HG03135 (cell line): ENCODE measurements at regions not wholly inside any gene's neighbourhood (a gene's known extent, or its start where the extent isn't known, plus 50 kb on each side); places are given as distances from the start of the nearest gene placed in this dataset.
"Not testable (repeated sequence)": the region's sequence is repeated elsewhere in the genome, so short reads cannot be mapped to it uniquely, and the experiment has no call there.

Experiments used
- ATAC-seq: cut with Tn5 transposase; IDR thresholded peaks from one replicate; pipeline ENCODE4 v1.9.1; 2021; ENCODE audit warnings: mild to moderate bottlenecking, moderate library complexity; ENCODE audit not compliant: unreplicated experiment

DNA sequence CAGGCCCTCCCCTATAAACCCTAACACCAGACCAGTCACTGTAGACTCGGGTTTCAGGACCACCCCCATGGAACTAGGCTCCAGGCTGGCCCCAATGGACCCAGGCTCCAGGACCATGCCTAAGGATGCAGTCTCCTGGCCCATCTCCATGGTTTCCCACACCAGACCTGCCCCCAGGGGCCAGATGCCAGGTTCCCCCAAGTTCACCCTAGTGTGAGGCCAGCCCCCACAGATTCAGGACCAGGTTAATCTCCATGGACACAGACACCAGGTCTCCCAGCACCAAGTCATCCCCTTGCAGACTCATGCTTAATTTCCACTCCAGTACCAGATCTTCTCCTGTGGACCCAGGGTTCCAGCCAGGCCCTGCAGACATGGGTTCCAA lies 103.8 kb upstream of the LANCL2 start:
- no peak for ATAC-seq

DNA sequence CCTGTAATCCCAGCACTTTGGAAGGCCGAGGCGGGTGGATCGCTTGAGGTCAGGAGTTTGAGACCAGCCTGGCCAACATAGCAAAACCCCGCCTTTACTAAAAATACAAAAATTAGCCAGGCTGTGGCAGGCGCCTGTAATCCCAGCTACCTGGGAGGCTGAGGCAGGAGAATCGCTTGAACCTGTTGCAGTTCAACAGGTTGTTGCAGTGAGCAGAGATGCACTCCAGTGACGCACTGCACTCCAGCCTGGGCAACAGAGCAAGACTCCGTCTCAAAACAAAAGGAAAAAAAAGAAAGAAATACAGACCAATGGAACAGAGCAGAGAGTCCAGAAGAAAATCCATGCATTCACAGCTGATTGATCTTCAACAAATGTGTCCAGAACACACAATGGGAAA lies 99.8 kb upstream of the LANCL2 start:
- ATAC-seq = not testable (repeated sequence)

DNA sequence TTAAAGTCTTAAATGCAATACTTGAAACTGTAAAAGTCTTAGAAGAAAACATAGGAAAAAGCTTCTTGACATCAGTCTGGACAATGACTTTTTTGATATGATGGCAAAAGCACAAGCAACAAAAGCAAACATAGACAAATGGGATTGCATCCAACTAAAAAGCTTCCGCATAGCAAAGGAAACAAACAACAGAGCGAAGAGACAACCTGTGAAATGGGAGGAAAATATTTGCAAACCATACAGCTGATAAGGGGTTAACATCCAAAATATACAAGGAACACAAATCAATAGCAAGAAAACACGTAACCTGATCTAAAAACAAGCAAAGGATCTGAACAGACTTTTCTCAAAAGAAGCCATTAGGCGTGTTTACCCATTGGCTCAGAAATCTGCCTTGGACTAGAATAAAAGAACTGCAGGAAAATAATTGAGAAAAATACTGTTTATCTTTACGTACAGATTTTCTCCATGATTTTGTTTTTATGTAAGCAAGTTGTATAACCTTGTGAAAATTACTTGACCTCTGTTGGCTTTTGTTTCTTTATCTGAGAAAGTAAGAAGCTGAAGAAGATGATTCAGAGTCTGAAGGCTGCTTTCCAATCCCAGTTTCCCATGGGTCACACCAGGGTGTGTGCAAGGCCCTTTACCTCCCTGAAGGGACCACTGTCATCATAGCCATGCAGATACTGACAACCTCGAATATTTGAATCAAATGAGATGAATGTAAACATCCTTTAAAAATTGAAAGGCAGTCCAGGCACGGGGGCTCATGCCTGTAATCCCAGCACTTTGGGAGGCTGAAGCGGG lies 99.1 kb upstream of the LANCL2 start:
- ATAC-seq = no peak

DNA sequence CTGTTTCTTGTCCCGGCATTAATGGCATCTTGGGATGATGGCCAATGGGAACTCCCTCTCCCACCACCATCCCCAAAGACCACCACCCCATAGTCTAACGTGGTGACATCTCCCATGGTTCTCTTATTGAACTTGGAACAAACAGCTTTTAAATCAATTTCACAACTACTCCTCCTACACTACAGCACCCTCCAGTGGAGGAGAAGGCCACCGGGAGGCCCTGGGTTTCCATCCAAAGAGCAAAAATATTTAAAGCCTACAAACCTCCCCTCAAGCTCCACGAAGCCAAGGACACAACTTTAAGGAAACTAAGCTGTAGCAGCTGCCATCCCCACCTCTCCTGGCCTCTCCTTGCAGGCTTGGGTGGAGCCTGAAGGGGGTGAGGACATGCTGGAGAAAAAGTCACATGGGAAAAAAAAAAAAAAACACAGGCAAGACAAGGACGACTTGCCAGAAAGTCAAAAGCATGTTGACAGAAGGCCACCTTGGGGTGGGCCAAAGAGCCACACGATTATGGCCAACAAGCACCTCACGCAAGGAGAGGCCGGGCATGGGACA lies 94.0 kb upstream of the LANCL2 start:
- no peak for ATAC-seq

DNA sequence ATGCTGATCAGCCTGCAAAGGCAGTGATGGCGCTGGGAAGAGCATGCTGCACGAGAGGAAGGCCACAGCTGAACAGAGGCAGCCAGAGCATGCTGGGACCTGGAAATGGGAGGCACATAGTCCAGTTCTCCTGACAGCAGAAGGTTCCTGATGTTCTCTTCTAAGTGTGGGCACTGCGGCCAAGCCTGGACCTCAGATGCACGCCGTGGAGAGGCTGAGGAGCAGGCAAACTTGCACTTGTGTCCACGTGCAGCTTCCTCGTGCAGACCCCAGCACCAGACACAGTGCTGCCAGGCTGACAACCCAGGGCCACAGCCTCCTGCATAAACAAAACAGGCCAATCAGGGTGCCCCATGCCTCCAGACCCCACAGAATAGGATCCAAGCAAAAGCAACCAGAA lies 93.5 kb upstream of the LANCL2 start:
- ATAC-seq = no peak

DNA sequence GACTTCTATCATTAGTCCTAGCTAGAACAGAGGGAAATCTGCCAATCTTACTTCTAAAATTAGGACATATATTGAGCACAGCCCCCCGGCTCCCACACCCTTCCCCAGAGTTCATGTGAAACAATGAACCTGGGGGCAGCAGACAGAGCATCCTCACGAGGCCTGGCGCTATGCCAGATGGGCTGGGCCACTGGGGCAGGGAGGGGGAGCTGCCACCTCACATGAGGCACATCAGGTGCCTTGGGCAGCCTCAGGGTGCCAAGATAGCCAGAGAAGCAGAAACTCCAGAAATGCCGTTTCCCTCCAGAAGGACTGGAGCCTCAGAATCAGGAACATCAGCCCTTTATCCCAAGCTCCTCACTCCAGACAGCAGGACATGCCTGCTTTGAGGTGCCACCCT lies 92.8 kb upstream of the LANCL2 start:
- ATAC-seq = no peak

DNA sequence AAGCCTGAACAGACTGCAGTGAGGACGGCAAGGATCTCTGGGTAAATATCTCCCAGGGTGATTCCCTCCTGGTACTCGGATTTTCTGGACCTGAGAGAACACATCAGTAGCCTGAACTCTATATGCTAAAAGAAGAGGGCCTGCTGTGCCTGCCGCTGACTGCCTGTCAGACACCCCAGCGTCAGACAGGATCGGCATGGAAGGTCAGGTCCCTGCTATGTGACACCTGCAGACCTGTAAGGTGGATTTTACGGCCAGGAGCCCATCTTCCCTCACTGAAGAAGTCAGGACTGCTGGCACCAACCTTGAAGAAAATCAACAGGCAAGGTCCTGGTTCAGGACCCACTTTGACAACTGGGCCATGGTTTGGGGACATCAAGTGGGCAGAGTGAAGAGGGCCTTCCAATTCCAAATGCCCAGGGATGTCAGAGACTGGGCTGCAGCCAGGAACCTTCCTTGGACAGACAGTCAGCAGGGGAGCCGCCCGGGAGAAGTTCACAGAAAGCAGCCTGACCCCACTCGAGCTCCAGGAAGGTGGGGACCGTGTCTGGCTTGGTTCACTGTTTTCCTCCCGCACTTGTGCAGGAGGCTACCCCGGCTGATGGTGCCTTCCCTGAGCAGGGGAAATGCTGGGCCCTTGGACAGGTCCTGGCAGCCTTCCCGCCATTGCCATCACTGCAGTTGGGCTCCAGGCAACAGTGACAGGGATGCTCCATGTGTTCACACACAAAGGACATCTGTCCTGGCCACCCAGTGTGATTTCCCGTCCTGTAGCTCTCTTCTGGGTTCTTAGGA lies 91.8 kb upstream of the LANCL2 start:
- no peak for ATAC-seq

DNA sequence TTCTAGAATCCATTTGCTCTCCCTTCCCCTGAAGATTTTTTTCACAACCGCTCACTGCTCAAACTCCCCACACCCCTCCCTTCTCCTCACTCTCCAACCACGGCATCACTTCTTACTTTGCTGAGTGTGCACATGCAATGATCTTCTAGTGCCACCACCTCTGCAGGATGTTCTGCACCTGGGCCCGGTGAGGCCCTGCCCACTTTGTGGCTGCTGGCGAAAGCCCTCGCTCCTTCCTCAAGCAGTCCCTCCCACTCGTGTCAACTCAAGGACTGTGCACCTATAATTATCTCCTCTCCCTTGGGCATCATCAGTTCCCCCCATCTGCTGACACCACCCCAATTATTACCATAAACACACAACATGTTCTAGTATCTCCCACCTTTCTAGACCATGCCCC lies 91.0 kb upstream of the LANCL2 start:
- no peak for ATAC-seq

DNA sequence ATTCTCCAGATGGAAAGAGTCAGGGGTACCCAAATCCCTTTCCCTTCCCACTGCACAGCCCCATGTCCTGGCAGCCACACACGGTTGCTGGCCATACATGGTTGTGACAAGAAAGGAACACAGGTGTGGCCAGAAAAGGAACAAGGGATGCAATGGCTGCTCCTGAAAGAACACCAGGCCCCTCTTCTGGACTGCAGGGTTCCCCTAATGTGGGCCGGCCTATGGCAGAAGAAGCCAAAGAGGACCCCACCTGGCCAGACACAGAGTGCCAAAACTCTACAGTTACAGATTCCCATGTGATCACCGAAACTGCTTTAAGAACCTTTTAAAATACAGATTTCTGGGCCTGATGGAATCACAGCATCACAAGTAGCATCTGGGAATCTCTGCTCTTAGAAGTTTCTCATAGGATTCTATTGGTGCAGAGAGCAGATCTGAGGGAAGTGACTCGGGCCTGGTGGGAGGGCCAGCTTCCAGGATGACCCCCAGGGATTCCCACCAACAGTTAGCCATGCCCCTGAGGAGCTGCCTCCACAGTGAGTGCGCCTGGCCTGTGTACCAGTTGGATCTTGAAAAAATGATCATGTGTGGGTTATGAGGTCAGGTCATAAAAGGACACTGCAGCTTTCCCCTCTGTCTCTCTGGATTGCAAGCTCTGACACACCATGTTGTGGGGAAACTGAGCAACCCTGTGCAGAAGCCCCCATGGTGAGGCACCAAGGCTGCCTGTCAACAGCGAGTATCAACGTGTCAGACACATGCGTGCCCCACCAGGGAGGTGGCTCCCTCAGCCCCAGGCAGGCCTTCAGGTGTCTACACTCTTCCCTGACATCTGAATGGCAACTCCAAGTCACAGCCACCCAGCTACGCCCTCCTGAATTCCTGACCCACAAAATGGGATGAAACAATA lies 89.6 kb upstream of the LANCL2 start:
- ATAC-seq = no peak

DNA sequence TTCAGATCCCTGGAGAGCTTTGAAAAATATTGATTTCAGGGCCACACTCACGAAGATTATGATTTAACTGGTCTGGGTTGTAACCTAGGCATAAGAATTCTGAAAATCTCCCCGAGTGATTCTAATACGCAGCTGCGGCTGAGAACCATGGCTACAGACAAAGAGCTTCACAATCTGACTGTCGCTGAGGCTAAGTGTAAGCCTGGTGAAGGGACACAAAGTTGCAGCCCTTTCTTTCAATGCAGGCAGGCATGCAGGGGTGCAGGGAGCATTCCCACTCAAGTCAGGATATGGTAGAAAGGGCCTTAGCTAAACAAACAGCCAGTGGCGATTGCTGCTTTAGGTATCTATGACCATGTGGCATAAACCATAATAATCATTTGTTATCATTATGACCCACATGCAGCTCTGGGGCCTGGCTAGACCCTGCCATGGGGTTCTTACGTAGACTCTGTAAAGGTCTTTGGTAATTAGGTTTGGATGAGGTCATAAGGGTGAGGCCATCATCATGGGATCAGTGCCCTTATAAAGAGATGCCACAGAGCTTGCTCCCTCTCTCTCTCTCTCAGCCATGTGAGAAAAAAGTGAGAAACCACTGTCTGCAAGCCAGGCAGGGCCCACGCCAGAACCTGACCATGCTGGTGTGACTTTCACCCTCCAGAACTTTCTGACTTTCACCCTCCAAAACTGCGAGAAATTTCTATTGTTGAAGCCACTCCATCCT lies 88.4 kb upstream of the LANCL2 start:
- ATAC-seq = no peak

DNA sequence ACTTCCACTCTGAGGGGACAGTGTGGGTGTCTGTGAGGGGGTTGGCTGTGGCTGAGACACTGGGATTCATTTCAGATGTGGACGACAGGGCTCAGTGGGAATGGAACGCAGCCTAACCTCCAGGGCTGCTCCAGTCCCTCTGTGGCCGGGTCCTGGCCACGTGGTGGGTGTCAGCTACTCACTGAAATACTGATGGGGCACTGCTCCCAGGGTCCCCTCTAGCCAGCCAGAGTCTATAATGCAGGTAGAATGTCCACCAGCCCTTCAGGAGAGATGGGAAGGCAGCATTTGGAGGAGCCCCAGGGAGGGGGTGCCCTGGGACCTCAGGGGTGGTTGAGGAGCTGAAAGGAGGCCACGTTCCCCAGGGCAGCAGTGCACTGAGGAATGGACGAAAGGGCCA lies 87.2 kb upstream of the LANCL2 start:
- no peak for ATAC-seq

DNA sequence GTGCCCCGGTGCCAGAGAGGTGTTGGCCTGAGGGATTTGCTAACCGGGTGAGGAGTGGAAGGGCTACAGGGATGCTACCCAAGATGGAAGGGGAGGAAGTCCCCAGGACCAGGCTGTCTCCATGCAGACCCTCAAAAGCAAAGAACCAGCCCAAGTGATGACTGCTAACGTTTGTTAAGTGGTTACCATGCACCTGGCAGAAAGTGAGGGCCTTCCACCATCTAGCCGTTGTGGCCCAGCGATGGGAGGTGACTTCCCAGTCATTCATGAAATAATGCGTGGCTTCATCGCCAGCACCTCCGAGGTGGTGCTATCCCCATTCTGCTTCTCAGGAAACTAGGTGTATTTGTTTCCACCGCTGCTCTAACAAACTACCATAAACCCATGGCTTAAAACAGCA lies 86.8 kb upstream of the LANCL2 start:
- ATAC-seq = no peak

DNA sequence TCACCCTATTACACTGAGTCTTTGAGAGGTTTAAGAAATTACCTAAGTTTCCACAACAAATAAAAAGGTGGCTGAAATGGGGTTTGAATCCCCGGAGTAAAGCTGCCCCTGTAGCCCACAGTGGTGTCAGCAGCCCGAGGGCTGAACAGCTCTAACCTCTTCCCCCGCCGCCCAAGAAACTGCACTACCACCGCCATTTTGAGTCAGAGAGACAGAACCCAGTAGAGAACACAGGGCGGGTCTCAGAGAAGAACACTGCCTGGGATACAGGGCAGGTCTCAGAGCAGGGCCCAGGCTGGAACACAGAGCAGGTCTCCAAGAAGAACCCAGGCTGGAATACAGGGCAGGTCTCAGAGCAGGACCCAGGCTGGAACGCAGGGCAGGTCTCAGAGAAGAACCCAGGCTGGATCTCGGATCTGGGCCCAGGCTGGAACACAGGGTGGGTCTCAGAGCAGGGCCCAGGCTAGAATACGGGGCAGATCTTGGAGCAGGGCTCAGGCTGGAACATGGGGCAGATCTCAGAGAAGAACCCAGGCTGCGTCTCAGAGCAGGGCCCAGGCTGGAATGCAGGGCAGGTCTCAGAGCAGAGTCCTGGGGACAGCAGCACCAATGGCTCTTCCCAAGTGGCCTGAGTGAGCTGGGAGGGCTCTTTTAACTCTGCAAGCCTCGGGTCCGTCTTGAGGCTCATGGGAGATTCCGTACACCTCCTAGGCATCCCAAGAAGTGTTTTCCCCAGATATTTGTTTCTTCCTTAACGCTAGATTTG lies 85.9 kb upstream of the LANCL2 start:
- no peak for ATAC-seq

DNA sequence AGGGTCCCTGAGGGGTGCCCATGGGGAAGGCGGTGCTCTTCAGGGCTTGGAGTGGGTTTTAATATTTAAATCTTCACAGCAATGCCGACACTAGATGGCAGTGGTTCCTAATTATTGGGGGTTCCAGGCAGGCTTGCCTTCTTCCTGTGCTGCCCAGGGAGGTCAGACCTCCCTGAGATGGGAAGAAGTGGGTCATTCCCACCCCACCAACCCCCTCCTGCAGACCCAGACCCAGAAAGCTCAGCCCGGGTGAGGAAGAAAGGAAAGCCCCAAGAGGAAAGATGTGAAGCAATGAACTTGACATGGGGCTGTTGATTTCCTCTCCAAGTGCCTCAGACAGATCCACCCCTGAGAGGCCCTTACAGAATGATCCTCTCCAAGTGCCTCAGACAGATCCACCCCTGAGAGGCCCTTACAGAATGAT lies 85.1 kb upstream of the LANCL2 start:
- peak; percentile 80 for ATAC-seq

DNA sequence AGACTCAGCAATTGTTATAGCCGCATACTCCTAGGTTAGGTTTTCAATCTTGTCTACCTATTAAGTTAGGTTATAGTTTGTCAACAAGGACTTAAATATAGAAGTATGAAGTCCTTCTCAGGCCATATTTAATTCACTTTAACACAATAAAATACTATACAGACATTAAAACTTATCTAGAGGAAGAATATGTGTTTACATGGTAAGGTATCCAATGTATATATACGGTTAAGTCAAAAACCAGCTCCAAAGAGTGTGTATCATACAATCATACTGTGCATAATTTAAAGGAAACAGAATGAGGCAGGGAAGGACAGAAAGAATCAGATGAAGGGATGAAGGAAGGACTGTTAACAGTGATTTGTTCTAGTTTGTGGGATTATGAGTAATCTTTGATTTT lies 79.5 kb upstream of the LANCL2 start:
- ATAC-seq = no peak

DNA sequence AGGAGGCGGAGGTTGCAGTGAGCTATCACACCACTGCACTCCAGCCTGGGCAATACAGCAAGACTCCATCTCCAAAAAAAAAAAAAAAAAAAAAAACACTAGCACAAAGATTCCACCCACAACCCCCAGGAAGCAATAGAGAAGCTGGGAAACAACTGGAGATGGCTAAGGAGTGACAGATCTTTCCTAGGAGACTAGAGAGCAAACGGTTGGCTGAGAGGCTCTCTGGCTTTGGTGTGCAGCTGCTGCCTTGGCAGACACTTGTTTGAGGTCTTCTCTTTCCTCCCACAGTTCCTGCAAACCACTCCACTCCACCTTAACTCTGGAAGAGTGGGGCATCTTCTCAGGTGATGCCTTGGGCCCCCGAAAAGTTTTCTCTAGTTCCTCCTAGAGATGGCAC lies 78.5 kb upstream of the LANCL2 start:
- no peak for ATAC-seq

DNA sequence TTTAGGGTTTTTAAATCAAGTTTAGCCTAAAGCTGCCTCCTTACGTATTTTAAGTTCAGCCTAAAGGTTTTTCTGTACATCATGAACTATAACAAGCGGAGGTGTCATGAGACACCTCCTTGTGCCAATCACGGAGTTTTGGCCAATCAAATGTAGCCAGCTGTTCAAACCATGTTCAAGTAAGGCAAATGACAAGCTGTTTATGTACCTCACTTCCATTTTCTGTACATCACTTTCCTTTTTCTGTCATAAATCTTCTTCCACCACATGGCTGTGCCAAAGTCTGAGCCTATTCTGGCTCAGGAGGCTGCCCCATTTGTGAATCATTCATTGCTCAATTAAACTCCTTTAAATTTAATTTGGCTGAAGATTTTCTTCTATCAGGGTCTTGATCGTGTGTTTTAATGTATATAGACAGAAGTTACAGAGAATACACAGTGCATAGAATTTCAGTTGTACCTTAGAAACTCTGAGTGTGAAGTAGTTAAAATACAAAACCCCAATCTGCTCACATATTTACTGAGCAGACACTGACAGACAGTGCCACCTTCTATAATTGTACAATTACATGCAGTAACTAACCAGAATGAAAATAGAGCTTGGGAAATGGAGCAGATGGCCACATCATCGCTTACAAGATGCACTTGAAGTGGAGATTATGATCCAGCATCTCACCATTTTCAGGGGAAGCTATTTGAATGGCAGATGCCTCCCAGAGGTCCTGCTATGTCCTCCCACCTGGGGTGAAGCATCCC lies 76.9 kb upstream of the LANCL2 start:
- no peak for ATAC-seq

DNA sequence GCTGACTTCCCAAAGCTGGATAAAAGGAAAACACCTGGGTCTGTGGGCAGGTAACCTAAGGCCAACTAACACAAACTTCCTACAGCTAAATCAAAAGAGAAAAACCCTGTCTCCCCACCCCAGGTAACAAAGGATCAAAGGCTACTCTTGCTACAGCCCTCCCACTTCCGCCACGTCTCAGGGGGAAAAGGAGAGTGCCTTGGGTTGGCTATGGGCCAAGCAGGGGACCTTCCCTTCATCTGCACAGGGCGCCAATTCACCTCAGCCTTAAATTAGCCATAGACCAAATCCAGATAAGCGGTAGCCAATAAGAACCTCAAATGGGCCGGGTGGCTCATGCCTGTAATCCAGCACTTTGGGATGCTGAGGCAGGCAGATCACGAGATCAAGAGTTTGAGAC lies 69.1 kb upstream of the LANCL2 start:
- no peak for ATAC-seq
